ENCODE measurements at regions not wholly inside any gene's neighbourhood (a gene's known extent, or its start where the extent isn't known, plus 50 kb on each side); places are given as distances from the start of the nearest gene placed in this dataset.

- TF ChIP-seq EP300 (IDR thresholded peaks at IDR 0.05) = no peak
- TF ChIP-seq POLR2A (IDR thresholded peaks at IDR 0.05) = no peak
- no peak for TF ChIP-seq POLR2AphosphoS5 (IDR thresholded peaks at IDR 0.05)
- TF ChIP-seq CTCF (IDR thresholded peaks at IDR 0.05) = no peak
- WGBS, 2 donors = 82% methylated on average over 2 of the region's 2 CpGs
- H3K4me1 ChIP-seq = no peaks in the 10 kb centered on the region
- no peaks in the 10 kb centered on the region for H3K36me3 ChIP-seq
- no peaks in the 10 kb centered on the region for H3K27me3 ChIP-seq
- no peaks in the 10 kb centered on the region for H3K9me3 ChIP-seq
- intact Hi-C loops (cut with DNase I) = no loop called here
- H3K27ac ChIP-seq = no peak overlapping the region
- no peak for DNase-seq
- H3K4me3 ChIP-seq = no peak overlapping the region
Measured at GRCh38 chr4:29927895-29928294, 792.3 kb upstream of the PCDH7 start.

GRCh38 chr4:29948451-29948850 lies 771.7 kb upstream of the PCDH7 start:
- H3K27ac ChIP-seq = no peak overlapping the region
- no peaks in the 10 kb centered on the region for H3K4me1 ChIP-seq
- no peak overlapping the region for H3K4me3 ChIP-seq
- H3K27me3 ChIP-seq = no peaks in the 10 kb centered on the region
- TF ChIP-seq POLR2A (IDR thresholded peaks at IDR 0.05) (no peak), POLR2AphosphoS5 (IDR thresholded peaks at IDR 0.05) (no peak)
- intact Hi-C loops (cut with DNase I) = no loop called here
- 81 to 82% methylated on average over 2 of the region's 2 CpGs for WGBS, 2 donors
- peaks cover 0 to 3% (median 0%) of the 10 kb centered on the region in 4 donors for H3K9me3 ChIP-seq
- no peak for DNase-seq
- no peaks in the 10 kb centered on the region for H3K36me3 ChIP-seq

- Histone ChIP-seq H3K4me3 (no peak overlapping the region), H3K9me3 (peaks cover 0 to 3% (median 0%) of the 10 kb centered on the region in 4 donors), H3K4me1 (no peaks in the 10 kb centered on the region), H3K27me3 (no peaks in the 10 kb centered on the region), H3K36me3 (no peaks in the 10 kb centered on the region), H3K27ac (no peak overlapping the region)
- intact Hi-C loops (cut with DNase I) = no loop called here
- DNase-seq = no peak
- no peak for TF ChIP-seq POLR2AphosphoS5 (IDR thresholded peaks at IDR 0.05)
Measured at GRCh38 chr4:29948858-29949257, 771.3 kb upstream of the PCDH7 start.

- H3K27ac ChIP-seq = no peak overlapping the region
- no peaks in the 10 kb centered on the region for H3K36me3 ChIP-seq
- WGBS, 2 donors = 60 to 76% methylated on average over 2 of the region's 2 CpGs
- TF ChIP-seq EP300 (IDR thresholded peaks at IDR 0.05) = no peak
- no peak for TF ChIP-seq CTCF (IDR thresholded peaks at IDR 0.05)
- no peak for TF ChIP-seq POLR2A (IDR thresholded peaks at IDR 0.05)
- no peak for TF ChIP-seq POLR2AphosphoS5 (IDR thresholded peaks at IDR 0.05)
- no peaks in the 10 kb centered on the region for H3K4me1 ChIP-seq
- intact Hi-C loops (cut with DNase I) = no loop called here
- no peak overlapping the region for H3K4me3 ChIP-seq
- DNase-seq = no peak
- H3K27me3 ChIP-seq = no peaks in the 10 kb centered on the region
- H3K9me3 ChIP-seq = no peaks in the 10 kb centered on the region
Measured at GRCh38 chr4:29966386-29966785, 753.8 kb upstream of the PCDH7 start.

- no peaks in the 10 kb centered on the region for H3K36me3 ChIP-seq
- no peak overlapping the region for H3K4me3 ChIP-seq
- H3K4me1 ChIP-seq = no peaks in the 10 kb centered on the region
- TF ChIP-seq POLR2AphosphoS5 (IDR thresholded peaks at IDR 0.05) (no peak), CTCF (IDR thresholded peaks at IDR 0.05) (no peak), EP300 (IDR thresholded peaks at IDR 0.05) (no peak)
- no peaks in the 10 kb centered on the region for H3K9me3 ChIP-seq
- WGBS, 2 donors = 71 to 75% methylated on average over 2 of the region's 2 CpGs
- H3K27me3 ChIP-seq = no peaks in the 10 kb centered on the region
- intact Hi-C loops (cut with DNase I) = no loop called here
- DNase-seq = no peak
- H3K27ac ChIP-seq = no peak overlapping the region
Measured at GRCh38 chr4:29970626-29971025, 749.5 kb upstream of the PCDH7 start.

- intact Hi-C loops (cut with DNase I) = no loop called here
- H3K9me3 ChIP-seq = no peaks in the 10 kb centered on the region
- WGBS, 2 donors = 91 to 92% methylated on average over 3 of the region's 3 CpGs
- H3K27ac ChIP-seq = no peak overlapping the region
- DNase-seq = no peak
- no peaks in the 10 kb centered on the region for H3K36me3 ChIP-seq
- H3K27me3 ChIP-seq = no peaks in the 10 kb centered on the region
- H3K4me3 ChIP-seq = no peak overlapping the region
- no peak for TF ChIP-seq POLR2AphosphoS5 (IDR thresholded peaks at IDR 0.05)
- no peak for TF ChIP-seq POLR2A (IDR thresholded peaks at IDR 0.05)
- TF ChIP-seq CTCF (IDR thresholded peaks at IDR 0.05) = no peak
- TF ChIP-seq EP300 (IDR thresholded peaks at IDR 0.05) = no peak
- H3K4me1 ChIP-seq = no peaks in the 10 kb centered on the region
Measured at GRCh38 chr4:29972121-29972520, 748.0 kb upstream of the PCDH7 start.
